ENCODE measurements at regions not wholly inside any gene's neighbourhood (a gene's known extent, or its start where the extent isn't known, plus 50 kb on each side); places are given as distances from the start of the nearest gene placed in this dataset.

DNA sequence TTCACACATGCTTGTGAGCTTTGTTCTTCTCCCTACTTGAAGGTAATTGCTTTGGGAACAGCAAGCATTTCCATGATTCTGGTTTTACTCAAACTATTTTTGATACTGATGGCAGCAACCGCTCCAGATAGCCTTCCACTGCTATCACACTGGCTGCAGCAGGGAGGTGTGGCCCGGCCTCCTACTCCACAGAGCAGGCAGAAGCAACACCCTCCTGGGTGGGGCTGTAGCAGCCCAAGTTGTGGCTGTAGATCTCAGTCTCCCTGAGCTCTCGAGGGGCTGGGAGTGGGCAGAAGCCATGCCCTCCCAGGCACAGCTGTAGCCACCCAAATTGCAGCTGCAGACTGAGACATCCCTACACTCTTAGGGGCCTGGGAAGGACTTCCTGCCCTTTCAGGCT lies 878.8 kb upstream of the GBE1 start:
- TF ChIP-seq, protein P1, sequence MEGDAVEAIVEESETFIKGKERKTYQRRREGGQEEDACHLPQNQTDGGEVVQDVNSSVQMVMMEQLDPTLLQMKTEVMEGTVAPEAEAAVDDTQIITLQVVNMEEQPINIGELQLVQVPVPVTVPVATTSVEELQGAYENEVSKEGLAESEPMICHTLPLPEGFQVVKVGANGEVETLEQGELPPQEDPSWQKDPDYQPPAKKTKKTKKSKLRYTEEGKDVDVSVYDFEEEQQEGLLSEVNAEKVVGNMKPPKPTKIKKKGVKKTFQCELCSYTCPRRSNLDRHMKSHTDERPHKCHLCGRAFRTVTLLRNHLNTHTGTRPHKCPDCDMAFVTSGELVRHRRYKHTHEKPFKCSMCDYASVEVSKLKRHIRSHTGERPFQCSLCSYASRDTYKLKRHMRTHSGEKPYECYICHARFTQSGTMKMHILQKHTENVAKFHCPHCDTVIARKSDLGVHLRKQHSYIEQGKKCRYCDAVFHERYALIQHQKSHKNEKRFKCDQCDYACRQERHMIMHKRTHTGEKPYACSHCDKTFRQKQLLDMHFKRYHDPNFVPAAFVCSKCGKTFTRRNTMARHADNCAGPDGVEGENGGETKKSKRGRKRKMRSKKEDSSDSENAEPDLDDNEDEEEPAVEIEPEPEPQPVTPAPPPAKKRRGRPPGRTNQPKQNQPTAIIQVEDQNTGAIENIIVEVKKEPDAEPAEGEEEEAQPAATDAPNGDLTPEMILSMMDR (IDR thresholded peaks at IDR 0.05): no peak
- TF ChIP-seq POLR2A (IDR thresholded peaks at IDR 0.05): no peak
